ENCODE measurements at regions not wholly inside any gene's neighbourhood (a gene's known extent, or its start where the extent isn't known, plus 50 kb on each side); places are given as distances from the start of the nearest gene placed in this dataset.

- TF ChIP-seq CTCF (IDR thresholded peaks at IDR 0.05; ENCODE audit: low read length) (no peak), EZH2phosphoT487 (IDR thresholded peaks at IDR 0.05; ENCODE audit: low read length) (no peak), EZH2 (optimal IDR thresholded peaks at IDR 0.05; ENCODE audit: low read depth, low read length) (no peak)
Measured at GRCh38 chr2:167602122-167602521, 645.3 kb downstream of the STK39 start.

GRCh38 chr2:167599219-167599618, 648.2 kb downstream of the STK39 start:
- Histone ChIP-seq H3K9me2 (replicated peaks; ENCODE audit: insufficient read depth, low read length) (no peaks in the 10 kb centered on the region), H3K4me3 (ENCODE audit: low read length) (no peak overlapping the region), H3K27ac (ENCODE audit: low read length) (no peak overlapping the region), H3K79me2 (ENCODE audit: low read length) (no peaks in the 10 kb centered on the region), H3K9ac (ENCODE audit: low read length) (no peak overlapping the region), H2AFZ (ENCODE audit: low read length) (no peak overlapping the region), H3K4me2 (ENCODE audit: low read depth, low read length) (no peak overlapping the region), H3F3A (ENCODE audit: insufficient read depth, low read length) (no peaks in the 10 kb centered on the region), H3K4me1 (ENCODE audit: low read length) (no peaks in the 10 kb centered on the region), H3K36me3 (replicated peaks; ENCODE audit: insufficient read depth, low read length) (no peaks in the 10 kb centered on the region), H4K20me1 (ENCODE audit: insufficient read depth, low read length) (no peaks in the 10 kb centered on the region), H3K9me3 (replicated peaks; ENCODE audit: insufficient read depth, low read length) (no peaks in the 10 kb centered on the region), H3K27me3 (replicated peaks; ENCODE audit: insufficient read depth, low read length) (no peaks in the 10 kb centered on the region)
- no peak for DNase-seq
- TF ChIP-seq EZH2 (optimal IDR thresholded peaks at IDR 0.05; ENCODE audit: low read depth, low read length) = no peak
- no peak for TF ChIP-seq EZH2phosphoT487 (IDR thresholded peaks at IDR 0.05; ENCODE audit: low read length)
- TF ChIP-seq CTCF (IDR thresholded peaks at IDR 0.05; ENCODE audit: low read length) = no peak

More at GRCh38 chr2:167602122-167602521, 645.3 kb downstream of the STK39 start:
- no peak overlapping the region for H3K27ac ChIP-seq (ENCODE audit: low read length)
- DNase-seq = no peak
- H3K36me3 ChIP-seq (replicated peaks; ENCODE audit: insufficient read depth, low read length) = no peaks in the 10 kb centered on the region
- H4K20me1 ChIP-seq (ENCODE audit: insufficient read depth, low read length) = no peaks in the 10 kb centered on the region
- H2AFZ ChIP-seq (ENCODE audit: low read length) = no peak overlapping the region
- no peaks in the 10 kb centered on the region for H3K9me3 ChIP-seq (replicated peaks; ENCODE audit: insufficient read depth, low read length)
- H3K9ac ChIP-seq (ENCODE audit: low read length) = no peak overlapping the region
- H3K4me2 ChIP-seq (ENCODE audit: low read depth, low read length) = no peak overlapping the region
- no peaks in the 10 kb centered on the region for H3K27me3 ChIP-seq (replicated peaks; ENCODE audit: insufficient read depth, low read length)
- H3F3A ChIP-seq (ENCODE audit: insufficient read depth, low read length) = no peaks in the 10 kb centered on the region
- no peaks in the 10 kb centered on the region for H3K79me2 ChIP-seq (ENCODE audit: low read length)
- no peak overlapping the region for H3K4me3 ChIP-seq (ENCODE audit: low read length)
- H3K9me2 ChIP-seq (replicated peaks; ENCODE audit: insufficient read depth, low read length) = no peaks in the 10 kb centered on the region
- H3K4me1 ChIP-seq (ENCODE audit: low read length) = no peaks in the 10 kb centered on the region

- TF ChIP-seq EZH2 (optimal IDR thresholded peaks at IDR 0.05; ENCODE audit: low read depth, low read length) = no peak
- no peak for TF ChIP-seq CTCF (IDR thresholded peaks at IDR 0.05; ENCODE audit: low read length)
- no peak for TF ChIP-seq EZH2phosphoT487 (IDR thresholded peaks at IDR 0.05; ENCODE audit: low read length)
- Histone ChIP-seq H3K9me2 (replicated peaks; ENCODE audit: insufficient read depth, low read length) (no peaks in the 10 kb centered on the region), H3K9me3 (replicated peaks; ENCODE audit: insufficient read depth, low read length) (no peaks in the 10 kb centered on the region), H2AFZ (ENCODE audit: low read length) (peak overlapping the region; percentile 32), H3K27ac (ENCODE audit: low read length) (no peak overlapping the region), H3K9ac (ENCODE audit: low read length) (no peak overlapping the region), H4K20me1 (ENCODE audit: insufficient read depth, low read length) (no peaks in the 10 kb centered on the region), H3K27me3 (replicated peaks; ENCODE audit: insufficient read depth, low read length) (no peaks in the 10 kb centered on the region), H3F3A (ENCODE audit: insufficient read depth, low read length) (no peaks in the 10 kb centered on the region), H3K4me3 (ENCODE audit: low read length) (no peak overlapping the region), H3K36me3 (replicated peaks; ENCODE audit: insufficient read depth, low read length) (no peaks in the 10 kb centered on the region), H3K4me2 (ENCODE audit: low read depth, low read length) (peak overlapping the region; percentile 42), H3K79me2 (ENCODE audit: low read length) (no peaks in the 10 kb centered on the region), H3K4me1 (ENCODE audit: low read length) (no peaks in the 10 kb centered on the region)
- DNase-seq = peak; percentile 45
Measured at GRCh38 chr2:167595839-167596471, 651.4 kb downstream of the STK39 start.

Data from MM.1S (cell line).